K562 (cell line): ENCODE measurements at regions not wholly inside any gene's neighbourhood (a gene's known extent, or its start where the extent isn't known, plus 50 kb on each side); places are given as distances from the start of the nearest gene placed in this dataset.

Source experiments
- E2F6 ChIP-seq, 2 experiments: IDR thresholded peaks; 2 replicates each; pipeline ENCODE4 v1.6.1; 2011; ENCODE audit warnings: borderline replicate concordance in 1 of 2, control low read depth in 1 of 2, low read depth in 1 of 2, low read length in 1 of 2, mild to moderate bottlenecking in 1 of 2, mixed read lengths in 1 of 2, moderate library complexity in 1 of 2; ENCODE audit not compliant: insufficient read depth in 1 of 2, insufficient read length in 1 of 2, poor library complexity in 1 of 2, severe bottlenecking in 1 of 2; ENCODE audit errors: extremely low read depth in 1 of 2
- ELK3 ChIP-seq: fragments of 450-650 bp; formaldehyde crosslinking; IDR thresholded peaks from 2 replicates; pipeline ENCODE4 v1.4.0; 2020; ENCODE audit warnings: mild to moderate bottlenecking
- EP300 ChIP-seq: IDR thresholded peaks from 2 replicates; pipeline ENCODE4 v1.6.1; 2012; ENCODE audit warnings: low read length, improper control_type of control experiment
- GATAD2A ChIP-seq: fragments of 450-650 bp; IDR thresholded peaks from 2 replicates; pipeline ENCODE4 v1.6.1; 2017
- GTF2A2 ChIP-seq: IDR thresholded peaks from 2 replicates; pipeline ENCODE4 v1.6.1; 2016; ENCODE audit warnings: mild to moderate bottlenecking, missing genetic modification characterization, missing compliant biosample characterization
- HINFP ChIP-seq: fragments of 450-650 bp; conservative IDR thresholded peaks from 2 replicates; pipeline ENCODE4 v1.6.1; 2016; ENCODE audit warnings: missing genetic modification characterization, low read depth, mild to moderate bottlenecking, control low read depth, missing compliant biosample characterization
- KLF13 ChIP-seq: fragments of 450-650 bp; IDR thresholded peaks from 2 replicates; pipeline ENCODE4 v1.6.1; 2016; ENCODE audit warnings: missing genetic modification characterization, low read depth, mild to moderate bottlenecking, missing compliant biosample characterization, moderate library complexity, borderline replicate concordance
- NUFIP1 ChIP-seq: fragments of 450-650 bp; IDR thresholded peaks from 2 replicates; pipeline ENCODE4 v1.6.1; 2018; ENCODE audit not compliant: partially characterized antibody
- POLR2AphosphoS2 ChIP-seq: IDR thresholded peaks from 2 replicates; pipeline ENCODE4 v1.6.1; 2012; ENCODE audit warnings: low read length, improper control_type of control experiment
- PPARD ChIP-seq: fragments of 250-450 bp; sonication (Bioruptor Pico); IDR thresholded peaks from 2 replicates; pipeline ENCODE4 v1.8.0; 2022; ENCODE audit warnings: inconsistent platforms, mild to moderate bottlenecking, moderate library complexity
- RAD51 ChIP-seq: fragments of 450-650 bp; IDR thresholded peaks from 2 replicates; pipeline ENCODE4 v1.7.1; 2016; ENCODE audit warnings: low read depth, mild to moderate bottlenecking, borderline replicate concordance
- RCOR1 ChIP-seq, 2 experiments: IDR thresholded peaks; 2 replicates each; pipeline ENCODE4 v1.6.1; 2012; ENCODE audit warnings: low read depth in 2 of 2, low read length in 2 of 2, borderline replicate concordance in 1 of 2, improper control_type of control experiment in 1 of 2
- TAL1 ChIP-seq: fragments of 450-650 bp; IDR thresholded peaks from 2 replicates; pipeline ENCODE4 v1.6.1; 2016; ENCODE audit warnings: mild to moderate bottlenecking
- ZBED1 ChIP-seq: IDR thresholded peaks from 2 replicates; pipeline ENCODE4 v1.6.1; 2014
- ZBTB33 ChIP-seq: sonication (generic); formaldehyde crosslinking; IDR thresholded peaks from 2 replicates; pipeline ENCODE4 v1.8.1; 2023; ENCODE audit warnings: mild to moderate bottlenecking, missing genetic modification reagents
- ZNF121 ChIP-seq: sonication (generic); formaldehyde crosslinking; conservative IDR thresholded peaks from 2 replicates; pipeline ENCODE4 v1.8.0; 2022; ENCODE audit warnings: missing genetic modification reagents
- ZNF134 ChIP-seq: fragments of 250-450 bp; sonication (Bioruptor Pico); conservative IDR thresholded peaks from 2 replicates; pipeline ENCODE4 v1.4.0; 2020
- ZNF518B ChIP-seq: fragments of 250-450 bp; sonication (Bioruptor Pico); IDR thresholded peaks from 2 replicates; pipeline ENCODE4 v1.5.0; 2021; ENCODE audit warnings: mild to moderate bottlenecking, moderate library complexity
- ZNF79 ChIP-seq: fragments of 250-450 bp; sonication (Bioruptor Pico); IDR thresholded peaks from 2 replicates; pipeline ENCODE4 v1.4.0; 2020; ENCODE audit warnings: low read depth, mild to moderate bottlenecking, moderate library complexity

- peak; percentile 73; the same call in 1 of the 2 replicates for TF ChIP-seq ELK3 (CRISPR knock-in tag)
- peak; percentile 6 for TF ChIP-seq RAD51
- peak; percentile 96 for TF ChIP-seq RCOR1 (IDR thresholded peaks at IDR 0.05; ENCODE audit: borderline replicate concordance in 1 of 2, low read depth in 2 of 2, low read length in 2 of 2)
- peak; percentile 76 for TF ChIP-seq PPARD (CRISPR knock-in tag)
- no peak for TF ChIP-seq ZNF121 (CRISPR knock-in tag)
- TF ChIP-seq HINFP (tag), result peak; percentile 94
- TF ChIP-seq GTF2A2 (tag), result peak; percentile 95
- TF ChIP-seq EP300, result peak; percentile 100
- TF ChIP-seq TAL1, result peak; percentile 100
- TF ChIP-seq ZNF134 (CRISPR knock-in tag), result peak; percentile 84
- TF ChIP-seq ZBTB33 (CRISPR knock-in tag), result no peak; the same call in 1 of the 2 replicates
- TF ChIP-seq GATAD2A, result peak; percentile 98
- TF ChIP-seq POLR2AphosphoS2, result no peak
- peak; percentile 89 for TF ChIP-seq NUFIP1
- TF ChIP-seq E2F6 (IDR thresholded peaks at IDR 0.05; ENCODE audit: borderline replicate concordance in 1 of 2, extremely low read depth in 1 of 2, insufficient read depth in 1 of 2, insufficient read length in 1 of 2, low read depth in 1 of 2, low read length in 1 of 2, poor library complexity in 1 of 2, severe bottlenecking in 1 of 2), result no peak
- TF ChIP-seq KLF13 (tag), result peak; percentile 88
- peak; percentile 89 for TF ChIP-seq ZNF79 (CRISPR knock-in tag)
- TF ChIP-seq ZBED1, result peak; percentile 96
- TF ChIP-seq ZNF518B (CRISPR knock-in tag), result no peak
Measured at GRCh38 chr6:16031278-16031981, 97.5 kb upstream of the MYLIP start (continued).
